ENCODE measurements at regions not wholly inside any gene's neighbourhood (a gene's known extent, or its start where the extent isn't known, plus 50 kb on each side); places are given as distances from the start of the nearest gene placed in this dataset.

DNA sequence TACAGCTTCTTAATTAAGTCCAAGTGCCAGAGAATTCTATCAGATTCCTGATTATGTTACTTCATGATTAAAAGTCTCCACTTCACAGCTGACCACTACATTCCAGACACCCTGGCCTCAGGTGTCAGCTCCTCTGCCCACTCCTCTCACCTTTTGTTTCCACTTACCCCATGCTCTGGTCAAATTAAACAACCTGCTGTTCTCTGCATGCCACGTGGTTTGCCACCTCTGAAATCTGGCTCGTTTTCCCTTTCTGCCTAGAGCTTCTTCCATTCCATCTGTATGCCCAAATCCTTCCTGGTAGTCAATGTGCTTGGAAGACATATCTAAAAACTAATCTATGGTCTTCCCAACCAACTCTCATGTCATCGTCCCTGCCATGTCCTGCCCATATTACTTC, 158.6 kb downstream of the ICE1 start:
- no peaks in the 10 kb centered on the region for H3K36me3 Mint-ChIP-seq (ENCODE audit: unreplicated experiment)
- no peak overlapping the region for H3K4me3 Mint-ChIP-seq (ENCODE audit: unreplicated experiment)
- DNase-seq: no peak
- no peak overlapping the region for H3K27ac Mint-ChIP-seq (ENCODE audit: unreplicated experiment)
- H3K27me3 Mint-ChIP-seq (ENCODE audit: unreplicated experiment): peaks cover 5% of the 10 kb centered on the region
- peaks cover 20% of the 10 kb centered on the region for H3K4me1 Mint-ChIP-seq (ENCODE audit: low read depth, unreplicated experiment)
- TF ChIP-seq, protein P1, sequence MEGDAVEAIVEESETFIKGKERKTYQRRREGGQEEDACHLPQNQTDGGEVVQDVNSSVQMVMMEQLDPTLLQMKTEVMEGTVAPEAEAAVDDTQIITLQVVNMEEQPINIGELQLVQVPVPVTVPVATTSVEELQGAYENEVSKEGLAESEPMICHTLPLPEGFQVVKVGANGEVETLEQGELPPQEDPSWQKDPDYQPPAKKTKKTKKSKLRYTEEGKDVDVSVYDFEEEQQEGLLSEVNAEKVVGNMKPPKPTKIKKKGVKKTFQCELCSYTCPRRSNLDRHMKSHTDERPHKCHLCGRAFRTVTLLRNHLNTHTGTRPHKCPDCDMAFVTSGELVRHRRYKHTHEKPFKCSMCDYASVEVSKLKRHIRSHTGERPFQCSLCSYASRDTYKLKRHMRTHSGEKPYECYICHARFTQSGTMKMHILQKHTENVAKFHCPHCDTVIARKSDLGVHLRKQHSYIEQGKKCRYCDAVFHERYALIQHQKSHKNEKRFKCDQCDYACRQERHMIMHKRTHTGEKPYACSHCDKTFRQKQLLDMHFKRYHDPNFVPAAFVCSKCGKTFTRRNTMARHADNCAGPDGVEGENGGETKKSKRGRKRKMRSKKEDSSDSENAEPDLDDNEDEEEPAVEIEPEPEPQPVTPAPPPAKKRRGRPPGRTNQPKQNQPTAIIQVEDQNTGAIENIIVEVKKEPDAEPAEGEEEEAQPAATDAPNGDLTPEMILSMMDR (IDR thresholded peaks at IDR 0.05; ENCODE audit: partially characterized antibody, unreplicated experiment): no peak
- H3K9me3 Mint-ChIP-seq (ENCODE audit: unreplicated experiment): peaks cover 8% of the 10 kb centered on the region

DNA sequence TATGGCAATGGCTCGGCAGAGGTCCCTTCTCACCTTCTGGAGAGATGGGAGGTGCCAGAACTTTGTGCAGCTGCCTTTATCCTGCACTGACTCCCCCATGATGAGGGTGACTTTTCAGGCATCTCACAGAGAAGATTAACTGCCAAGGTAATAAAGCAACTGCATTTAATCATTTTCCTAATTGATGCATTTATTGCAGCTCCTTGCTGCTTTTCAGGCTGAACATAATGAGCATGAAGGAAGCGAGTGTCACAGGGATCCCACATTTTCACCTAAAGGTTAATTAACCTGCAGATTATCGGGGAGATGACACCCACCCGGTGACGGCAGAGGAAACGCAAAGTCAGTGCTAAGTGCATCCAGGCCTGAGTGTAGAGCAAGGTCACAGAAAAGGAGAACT, 154.3 kb downstream of the ICE1 start:
- Mint-ChIP-seq H3K36me3 (ENCODE audit: unreplicated experiment) (no peaks in the 10 kb centered on the region), H3K27me3 (ENCODE audit: unreplicated experiment) (no peaks in the 10 kb centered on the region), H3K9me3 (ENCODE audit: unreplicated experiment) (peaks cover 5% of the 10 kb centered on the region), H3K4me1 (ENCODE audit: low read depth, unreplicated experiment) (peaks cover 6% of the 10 kb centered on the region), H3K27ac (ENCODE audit: unreplicated experiment) (no peak overlapping the region), H3K4me3 (ENCODE audit: unreplicated experiment) (no peak overlapping the region)
- TF ChIP-seq, protein P1 (IDR thresholded peaks at IDR 0.05; ENCODE audit: partially characterized antibody, unreplicated experiment): no peak
- DNase-seq: no peak

DNA sequence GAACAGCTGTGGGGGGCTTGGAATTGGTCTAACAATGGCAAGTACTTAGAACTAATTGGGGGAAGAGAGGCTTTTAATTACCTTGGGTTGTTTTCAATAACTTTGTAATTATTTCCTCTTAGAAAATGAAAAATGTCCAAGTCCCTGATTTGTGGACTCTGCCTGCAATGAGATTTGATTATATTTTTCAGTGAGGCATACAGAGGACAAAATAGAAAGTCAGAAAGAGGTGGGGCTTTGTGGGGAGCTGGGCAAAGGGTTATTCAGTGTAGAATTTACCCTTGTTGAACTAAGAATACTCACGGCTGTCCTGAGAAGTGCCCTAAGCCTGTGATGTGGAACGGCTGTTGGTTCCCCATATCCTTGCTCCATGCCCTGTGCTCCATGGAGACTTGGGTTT, 153.0 kb downstream of the ICE1 start:
- Mint-ChIP-seq H3K36me3 (ENCODE audit: unreplicated experiment) (no peaks in the 10 kb centered on the region), H3K27me3 (ENCODE audit: unreplicated experiment) (no peaks in the 10 kb centered on the region), H3K4me1 (ENCODE audit: low read depth, unreplicated experiment) (peaks cover 6% of the 10 kb centered on the region), H3K4me3 (ENCODE audit: unreplicated experiment) (no peak overlapping the region), H3K9me3 (ENCODE audit: unreplicated experiment) (peaks cover 5% of the 10 kb centered on the region), H3K27ac (ENCODE audit: unreplicated experiment) (no peak overlapping the region)
- no peak for DNase-seq
- TF ChIP-seq, protein P1 (IDR thresholded peaks at IDR 0.05; ENCODE audit: partially characterized antibody, unreplicated experiment): no peak

DNA sequence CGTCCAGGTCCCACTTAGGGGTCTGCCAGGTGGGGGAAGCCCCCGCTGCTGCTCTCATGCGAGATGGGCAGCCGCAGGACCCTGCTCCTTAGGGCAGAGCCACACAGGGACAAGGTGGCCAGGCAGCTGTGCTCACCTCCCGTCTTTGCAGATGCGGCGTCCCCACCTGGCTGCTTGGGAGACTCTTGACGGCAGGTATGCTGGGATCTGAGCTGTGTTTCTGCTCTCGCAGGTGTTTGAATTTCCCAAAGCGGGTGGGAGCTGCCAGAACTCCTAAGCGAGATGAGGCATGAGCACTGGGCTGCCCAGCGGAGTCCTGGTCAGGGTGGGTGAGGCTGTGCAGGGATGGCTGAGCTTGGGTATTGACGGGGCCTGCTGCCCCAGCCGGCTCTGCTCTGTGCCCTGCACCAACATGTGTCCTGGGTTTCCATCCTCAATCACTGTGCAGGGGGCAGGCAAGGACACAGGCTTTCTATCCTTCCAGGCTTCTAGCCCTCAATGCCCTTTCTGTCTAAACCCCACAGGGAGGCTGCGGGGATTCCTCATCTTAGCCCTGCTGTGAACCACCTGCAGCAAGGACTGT, 151.4 kb downstream of the ICE1 start:
- Mint-ChIP-seq H3K4me3 (ENCODE audit: unreplicated experiment) (no peak overlapping the region), H3K27ac (ENCODE audit: unreplicated experiment) (no peak overlapping the region), H3K36me3 (ENCODE audit: unreplicated experiment) (peaks cover 6% of the 10 kb centered on the region), H3K9me3 (ENCODE audit: unreplicated experiment) (peaks cover 5% of the 10 kb centered on the region), H3K27me3 (ENCODE audit: unreplicated experiment) (no peaks in the 10 kb centered on the region), H3K4me1 (ENCODE audit: low read depth, unreplicated experiment) (peaks cover 6% of the 10 kb centered on the region)
- TF ChIP-seq, protein P1 (IDR thresholded peaks at IDR 0.05; ENCODE audit: partially characterized antibody, unreplicated experiment): no peak
- no peak for DNase-seq

DNA sequence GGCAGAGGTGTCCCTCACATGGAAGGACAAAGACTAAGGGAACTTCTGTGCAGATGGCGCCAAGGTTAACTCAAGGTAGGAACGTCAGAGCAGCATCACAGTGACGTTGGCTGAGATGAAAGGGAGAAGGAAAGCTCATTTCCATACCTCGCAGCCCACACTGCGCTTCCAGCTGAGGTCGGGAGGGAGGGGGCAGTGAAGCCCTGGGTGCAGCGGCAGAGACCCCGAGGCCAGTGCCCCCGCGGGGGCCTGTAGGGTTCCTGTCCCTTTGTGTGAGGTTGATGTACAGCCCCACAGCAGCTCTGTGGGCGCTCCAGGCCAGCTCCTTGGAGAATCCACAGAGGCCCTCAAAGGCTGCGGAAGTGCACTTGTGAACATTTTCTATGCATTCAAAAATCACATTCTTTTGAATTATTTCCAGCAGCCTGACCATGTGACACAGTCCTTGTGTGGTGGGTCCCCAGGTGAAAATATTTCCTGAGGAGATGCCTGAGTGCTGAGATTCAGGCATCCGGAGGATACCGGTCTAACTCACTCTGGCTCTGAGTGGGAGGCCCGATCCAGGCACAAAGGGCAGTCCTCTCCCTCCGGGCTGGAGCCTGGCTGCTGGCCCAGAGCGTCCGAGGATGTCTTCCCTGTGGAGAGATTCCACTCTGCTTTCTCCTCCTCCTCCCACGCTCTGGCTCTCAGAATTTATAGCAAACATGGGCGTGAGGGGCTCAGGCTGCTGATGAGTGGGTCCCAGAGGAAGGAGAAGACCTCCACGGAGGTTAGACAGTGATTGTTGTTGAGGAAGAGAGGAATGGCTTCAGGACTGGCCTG, 150.7 kb downstream of the ICE1 start:
- no peak overlapping the region for H3K27ac Mint-ChIP-seq (ENCODE audit: unreplicated experiment)
- no peaks in the 10 kb centered on the region for H3K27me3 Mint-ChIP-seq (ENCODE audit: unreplicated experiment)
- no peak overlapping the region for H3K4me3 Mint-ChIP-seq (ENCODE audit: unreplicated experiment)
- H3K36me3 Mint-ChIP-seq (ENCODE audit: unreplicated experiment): peaks cover 6% of the 10 kb centered on the region
- H3K9me3 Mint-ChIP-seq (ENCODE audit: unreplicated experiment): peaks cover 5% of the 10 kb centered on the region
- DNase-seq: no peak
- TF ChIP-seq, protein P1 (IDR thresholded peaks at IDR 0.05; ENCODE audit: partially characterized antibody, unreplicated experiment): no peak
- peaks cover 6% of the 10 kb centered on the region for H3K4me1 Mint-ChIP-seq (ENCODE audit: low read depth, unreplicated experiment)

Data from glutamatergic neuron (in vitro differentiated cells).